OCI-LY1 (cell line): ENCODE measurements at regions not wholly inside any gene's neighbourhood (a gene's known extent, or its start where the extent isn't known, plus 50 kb on each side); places are given as distances from the start of the nearest gene placed in this dataset.

Source experiments
- H2AFZ ChIP-seq: fragments of 200-600 bp; sonication (generic), shearing (Covaris generic); 2 replicates; pipeline ENCODE4 v1.6.0; 2014; ENCODE audit warnings: antibody characterized with exemption, mild to moderate bottlenecking, low read length
- H3F3A ChIP-seq: fragments of 200-600 bp; sonication (generic), shearing (Covaris generic); 2 replicates; pipeline ENCODE4 v1.6.0; 2014; ENCODE audit warnings: mild to moderate bottlenecking, antibody characterized with exemption, low read length, moderate library complexity; ENCODE audit not compliant: insufficient read depth
- H3K27ac ChIP-seq: fragments of 200-600 bp; sonication (generic); 2 replicates; pipeline ENCODE4 v1.5.1; 2014; ENCODE audit warnings: low read length, mixed run types, mild to moderate bottlenecking, low read depth; ENCODE audit not compliant: poor library complexity, severe bottlenecking
- H3K27me3 ChIP-seq: fragments of 200-600 bp; sonication (generic); 2 replicates; pipeline ENCODE4 v1.6.0; 2014; ENCODE audit warnings: antibody characterized with exemption, mild to moderate bottlenecking, low read length, moderate library complexity; ENCODE audit not compliant: insufficient read depth
- H3K36me3 ChIP-seq: fragments of 200-600 bp; sonication (generic); 2 replicates; pipeline ENCODE4 v1.6.1; 2014; ENCODE audit warnings: mild to moderate bottlenecking, antibody characterized with exemption, low read length, moderate library complexity, mixed read lengths; ENCODE audit not compliant: insufficient read depth
- H3K4me1 ChIP-seq: fragments of 200-600 bp; sonication (generic); 2 replicates; pipeline ENCODE4 v1.5.1; 2014; ENCODE audit warnings: mild to moderate bottlenecking, low read length, moderate library complexity; ENCODE audit not compliant: insufficient read depth, severe bottlenecking
- H3K4me2 ChIP-seq: fragments of 200-600 bp; sonication (generic), shearing (Covaris generic); 2 replicates; pipeline ENCODE4 v1.6.1; 2014; ENCODE audit warnings: low read length
- H3K4me3 ChIP-seq: fragments of 200-600 bp; sonication (generic); 2 replicates; pipeline ENCODE4 v1.5.1; 2014; ENCODE audit warnings: low read length, low read depth, mild to moderate bottlenecking, mixed read lengths; ENCODE audit not compliant: poor library complexity, severe bottlenecking
- H3K79me2 ChIP-seq: fragments of 200-600 bp; shearing (Covaris generic); 2 replicates; pipeline ENCODE4 v1.6.1; 2016; ENCODE audit warnings: mixed run types, low read length, mixed read lengths; ENCODE audit not compliant: insufficient read depth
- H3K9ac ChIP-seq: fragments of 200-600 bp; sonication (generic), shearing (Covaris generic); 2 replicates; pipeline ENCODE4 v1.6.1; 2014; ENCODE audit warnings: mild to moderate bottlenecking, low read length, mixed read lengths
- H3K9me2 ChIP-seq: fragments of 200-600 bp; sonication (generic), shearing (Covaris generic); 2 replicates; pipeline ENCODE4 v1.6.1; 2014; ENCODE audit warnings: low read depth, mild to moderate bottlenecking, low read length, mixed read lengths
- H3K9me3 ChIP-seq: fragments of 200-600 bp; shearing (Covaris generic); 2 replicates; pipeline ENCODE4 v1.6.1; 2014; ENCODE audit warnings: low read length, mixed read lengths
- H4K20me1 ChIP-seq: fragments of 200-600 bp; sonication (generic), shearing (Covaris generic); 2 replicates; pipeline ENCODE4 v1.6.0; 2016; ENCODE audit warnings: mild to moderate bottlenecking, low read length; ENCODE audit not compliant: insufficient read depth
- CTCF ChIP-seq: fragments of 200-600 bp; sonication (generic), shearing (Covaris generic); IDR thresholded peaks from 2 replicates; pipeline ENCODE4 v1.5.1; 2017; ENCODE audit warnings: mild to moderate bottlenecking, antibody characterized with exemption, low read length, moderate library complexity, mixed read lengths
- EZH2 ChIP-seq: fragments of 200-600 bp; sonication (generic), shearing (Covaris generic); IDR thresholded peaks from 2 replicates; pipeline ENCODE4 v1.8.0; 2017; ENCODE audit warnings: borderline replicate concordance, mixed run types, mild to moderate bottlenecking, antibody characterized with exemption, low read length, moderate library complexity, mixed read lengths

DNA sequence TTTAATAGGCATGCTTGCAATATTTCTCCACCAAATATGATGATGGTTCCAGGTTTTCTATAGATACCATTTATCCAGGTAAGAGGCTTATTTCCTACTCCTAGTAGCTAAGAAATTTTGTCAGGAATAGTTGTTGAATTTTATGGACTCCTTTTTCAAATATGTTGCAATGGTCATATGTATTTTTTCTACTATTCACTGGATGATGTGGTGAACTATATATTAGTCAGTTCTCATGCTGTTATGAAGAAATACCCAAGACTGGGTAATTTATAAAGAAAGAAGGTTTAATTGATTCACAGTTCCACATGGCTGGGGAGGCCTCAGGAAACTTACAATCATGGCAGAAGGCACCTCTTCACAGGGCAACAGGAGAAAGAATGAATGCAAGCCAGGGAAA, 141.1 kb upstream of the NR3C1 start:
- Histone ChIP-seq H3K36me3 (no peaks in the 10 kb centered on the region), H3K27me3 (no peaks in the 10 kb centered on the region), H3K27ac (no peak overlapping the region), H3K4me2 (no peak overlapping the region), H4K20me1 (no peaks in the 10 kb centered on the region), H3K9me3 (peaks cover 2% of the 10 kb centered on the region), H3F3A (no peaks in the 10 kb centered on the region; the same call in 1 of the 2 replicates), H3K9ac (no peak overlapping the region), H3K9me2 (no peaks in the 10 kb centered on the region), H3K79me2 (no peaks in the 10 kb centered on the region), H3K4me1 (peaks cover 4% of the 10 kb centered on the region), H2AFZ (no peak overlapping the region), H3K4me3 (no peak overlapping the region)
- no peak for TF ChIP-seq CTCF
- no peak for TF ChIP-seq EZH2

- H2AFZ ChIP-seq = no peak overlapping the region
- TF ChIP-seq CTCF (no peak), EZH2 (no peak)
Measured at GRCh38 chr5:143543358-143544255, 140.1 kb upstream of the NR3C1 start.

DNA sequence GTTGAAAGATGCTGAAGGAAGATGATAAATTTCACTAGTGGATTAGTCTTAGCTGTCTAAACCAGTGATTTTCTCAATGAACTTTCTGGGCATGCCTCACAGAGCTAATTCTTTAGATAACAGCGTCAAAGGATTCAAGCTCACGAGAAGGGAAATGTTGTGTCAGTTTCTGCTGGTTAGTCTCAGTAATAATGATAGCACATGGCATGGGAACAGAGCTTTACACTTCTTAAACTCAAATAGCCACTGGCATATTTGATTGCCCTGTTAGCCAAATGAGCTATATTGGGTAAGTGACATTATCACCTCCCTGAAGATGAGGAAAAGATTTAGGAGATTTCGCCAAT, 139.3 kb upstream of the NR3C1 start:
- H3K27ac ChIP-seq = no peak overlapping the region
- peaks cover 4% of the 10 kb centered on the region for H3K4me1 ChIP-seq
- H3K36me3 ChIP-seq = no peaks in the 10 kb centered on the region
- H3K9ac ChIP-seq = no peak overlapping the region
- H3K79me2 ChIP-seq = no peaks in the 10 kb centered on the region
- no peaks in the 10 kb centered on the region for H4K20me1 ChIP-seq
- no peak overlapping the region for H2AFZ ChIP-seq
- no peaks in the 10 kb centered on the region for H3K27me3 ChIP-seq
- H3K4me3 ChIP-seq = no peak overlapping the region
- H3K9me2 ChIP-seq = no peaks in the 10 kb centered on the region
- no peak for TF ChIP-seq EZH2
- TF ChIP-seq CTCF = no peak
- H3F3A ChIP-seq = no peaks in the 10 kb centered on the region; the same call in 1 of the 2 replicates
- no peak overlapping the region for H3K4me2 ChIP-seq
- H3K9me3 ChIP-seq = peaks cover 10% of the 10 kb centered on the region

More at GRCh38 chr5:143543358-143544255, 140.1 kb upstream of the NR3C1 start:
- Histone ChIP-seq H3K4me3 (no peak overlapping the region), H3F3A (no peaks in the 10 kb centered on the region; the same call in 1 of the 2 replicates), H3K4me1 (peaks cover 4% of the 10 kb centered on the region), H3K4me2 (no peak overlapping the region), H3K27me3 (no peaks in the 10 kb centered on the region), H4K20me1 (no peaks in the 10 kb centered on the region), H3K36me3 (no peaks in the 10 kb centered on the region), H3K9me3 (peaks cover 10% of the 10 kb centered on the region), H3K27ac (no peak overlapping the region), H3K79me2 (no peaks in the 10 kb centered on the region), H3K9ac (no peak overlapping the region), H3K9me2 (no peaks in the 10 kb centered on the region)
